ENCODE measurements at regions not wholly inside any gene's neighbourhood (a gene's known extent, or its start where the extent isn't known, plus 50 kb on each side); places are given as distances from the start of the nearest gene placed in this dataset.

DNA sequence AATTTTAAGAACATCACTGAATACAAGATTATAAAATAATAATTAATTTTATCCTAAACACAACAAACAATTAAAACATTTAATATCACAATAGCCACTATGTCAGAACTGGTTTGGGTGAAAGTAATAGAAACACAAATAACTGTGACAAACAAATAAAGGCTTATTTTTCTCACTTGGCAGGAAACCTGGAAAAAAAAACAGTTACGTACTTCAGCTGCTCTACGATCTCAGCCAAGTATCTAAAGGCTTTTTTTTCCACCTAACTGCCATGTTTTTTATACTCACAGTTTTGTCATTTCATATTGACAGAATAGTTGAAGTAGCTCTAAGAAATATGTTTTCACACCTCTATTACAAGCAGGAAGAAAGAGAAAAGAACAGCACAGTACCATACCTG is 284.8 kb upstream of the INTU start:
- TF ChIP-seq GATA2 (IDR thresholded peaks at IDR 0.05; ENCODE audit: low read depth, low read length) (no peak), GATA3 (IDR thresholded peaks at IDR 0.05; ENCODE audit: low read depth, low read length) (no peak)

Measured in SH-SY5Y (cell line).